Neural cell (in vitro differentiated cells): ENCODE measurements at regions not wholly inside any gene's neighbourhood (a gene's known extent, or its start where the extent isn't known, plus 50 kb on each side); places are given as distances from the start of the nearest gene placed in this dataset.
"Not testable (repeated sequence)": the region's sequence is repeated elsewhere in the genome, so short reads cannot be mapped to it uniquely, and the experiment has no call there.

Experiments used
- H2AFZ ChIP-seq: fragments of 200-600, 300-800 bp; sonication (generic), shearing (Covaris generic); 2 replicates; pipeline ENCODE4 v1.6.0; 2014; ENCODE audit warnings: low read depth, mild to moderate bottlenecking, antibody characterized with exemption, low read length, moderate library complexity
- H3F3A ChIP-seq: fragments of 200-600 bp; shearing (Covaris generic); 2 replicates; pipeline ENCODE4 v1.6.1; 2016; ENCODE audit warnings: mild to moderate bottlenecking, moderate library complexity, mixed read lengths, antibody characterized with exemption, low read length; ENCODE audit not compliant: insufficient read depth, poor library complexity, severe bottlenecking
- H3K27ac ChIP-seq: fragments of 200-600, 300-800 bp; sonication (generic), shearing (Covaris generic); 2 replicates; pipeline ENCODE4 v1.5.1; 2014; ENCODE audit warnings: mild to moderate bottlenecking, low read length, moderate library complexity
- H3K27me3 ChIP-seq: fragments of 300-800, 200-600 bp; sonication (generic), shearing (Covaris generic); 2 replicates; pipeline ENCODE4 v1.6.0; 2014; ENCODE audit warnings: mild to moderate bottlenecking, low read depth, low read length, moderate library complexity; ENCODE audit not compliant: insufficient read depth
- H3K36me3 ChIP-seq: fragments of 300-800, 200-600 bp; sonication (generic), shearing (Covaris generic); 2 replicates; pipeline ENCODE4 v1.5.1; 2014; ENCODE audit warnings: mild to moderate bottlenecking, antibody characterized with exemption, low read length, moderate library complexity; ENCODE audit not compliant: insufficient read depth
- H3K4me2 ChIP-seq: fragments of 300-800, 200-600 bp; sonication (generic), shearing (Covaris generic); 2 replicates; pipeline ENCODE4 v1.6.0; 2014; ENCODE audit warnings: mild to moderate bottlenecking, low read length
- H3K4me3 ChIP-seq: fragments of 300-800, 200-600 bp; sonication (generic), shearing (Covaris generic); 2 replicates; pipeline ENCODE4 v1.5.1; 2014; ENCODE audit warnings: mild to moderate bottlenecking, low read length, moderate library complexity
- H3K79me2 ChIP-seq: fragments of 200-600 bp; shearing (Covaris generic); replicated peaks from 2 replicates; pipeline ENCODE4 v1.6.0; 2014; ENCODE audit warnings: mild to moderate bottlenecking, low read length, moderate library complexity; ENCODE audit not compliant: insufficient read depth
- H3K9ac ChIP-seq: fragments of 300-800, 200-600 bp; sonication (generic), shearing (Covaris generic); 2 replicates; pipeline ENCODE4 v1.6.1; 2016; ENCODE audit warnings: mild to moderate bottlenecking, low read length, mixed read lengths
- H3K9me2 ChIP-seq: fragments of 200-600 bp; shearing (Covaris generic); 2 replicates; pipeline ENCODE4 v1.6.1; 2016; ENCODE audit warnings: mild to moderate bottlenecking, low read length, mixed read lengths; ENCODE audit not compliant: insufficient read depth
- H3K9me3 ChIP-seq: fragments of 200-600, 300-800 bp; sonication (generic), shearing (Covaris generic); 2 replicates; pipeline ENCODE4 v1.6.1; 2016; ENCODE audit warnings: mild to moderate bottlenecking, mixed run types, low read length, moderate library complexity, mixed read lengths
- H4K20me1 ChIP-seq: fragments of 200-600 bp; shearing (Covaris generic); 2 replicates; pipeline ENCODE4 v1.6.1; 2016; ENCODE audit warnings: mild to moderate bottlenecking, mixed run types; ENCODE audit not compliant: insufficient read depth
- CTCF ChIP-seq: fragments of 450-650 bp; IDR thresholded peaks from 2 replicates; pipeline ENCODE4 v1.5.1; 2014; ENCODE audit warnings: antibody characterized with exemption, mild to moderate bottlenecking, moderate library complexity; ENCODE audit not compliant: poor library complexity, severe bottlenecking
- EP300 ChIP-seq: fragments of 450-650 bp; conservative IDR thresholded peaks from 2 replicates; pipeline ENCODE4 v1.6.1; 2014; ENCODE audit warnings: antibody characterized with exemption, mild to moderate bottlenecking, moderate library complexity; ENCODE audit not compliant: poor library complexity, severe bottlenecking
- EZH2 ChIP-seq: fragments of 200-600, 300-800 bp; shearing (Covaris generic), sonication (generic); IDR thresholded peaks from 2 replicates; pipeline ENCODE4 v1.6.1; 2014; ENCODE audit warnings: antibody characterized with exemption, low read length, borderline replicate concordance, mild to moderate bottlenecking; ENCODE audit not compliant: insufficient read depth, poor library complexity, severe bottlenecking
- MXI1 ChIP-seq: fragments of 450-650 bp; conservative IDR thresholded peaks from 2 replicates; pipeline ENCODE4 v1.6.1; 2014; ENCODE audit warnings: antibody characterized with exemption, mild to moderate bottlenecking; ENCODE audit not compliant: poor library complexity, severe bottlenecking
- POLR2AphosphoS5 ChIP-seq: IDR thresholded peaks from 2 replicates; pipeline ENCODE4 v1.6.1; 2012
- RAD21 ChIP-seq: fragments of 450-650 bp; conservative IDR thresholded peaks from 2 replicates; pipeline ENCODE4 v1.6.1; 2014; ENCODE audit warnings: antibody characterized with exemption, mild to moderate bottlenecking, moderate library complexity
- REST ChIP-seq: IDR thresholded peaks from 2 replicates; pipeline ENCODE4 v1.6.1; 2012; ENCODE audit warnings: borderline replicate concordance
- SMC3 ChIP-seq: fragments of 450-650 bp; conservative IDR thresholded peaks from 2 replicates; pipeline ENCODE4 v1.6.1; 2014; ENCODE audit warnings: antibody characterized with exemption, mild to moderate bottlenecking, moderate library complexity; ENCODE audit not compliant: poor library complexity
- TAF1 ChIP-seq: IDR thresholded peaks from 2 replicates; pipeline ENCODE4 v1.6.1; 2012; ENCODE audit warnings: low read depth

- Histone ChIP-seq H3K27ac (no peak overlapping the region), H3K79me2 (no peaks in the 10 kb centered on the region), H3K4me3 (no peak overlapping the region), H3F3A (no peaks in the 10 kb centered on the region), H3K36me3 (no peaks in the 10 kb centered on the region), H3K4me2 (no peak overlapping the region), H3K27me3 (no peaks in the 10 kb centered on the region), H3K9me2 (no peaks in the 10 kb centered on the region), H3K9me3 (no peaks in the 10 kb centered on the region), H4K20me1 (no peaks in the 10 kb centered on the region), H2AFZ (no peak overlapping the region), H3K9ac (no peak overlapping the region)
- TF ChIP-seq MXI1 (no peak), EP300 (no peak), TAF1 (no peak), SMC3 (no peak), CTCF (no peak), EZH2 (no peak), RAD21 (no peak), REST (no peak), POLR2AphosphoS5 (no peak)
These were observed 1709.1 kb upstream of the LRRTM1 start for GRCh38 chr2:82013641-82014040.

GRCh38 chr2:82007071-82007664, 1702.6 kb upstream of the LRRTM1 start:
- Histone ChIP-seq H2AFZ (no peak overlapping the region), H3K9me3 (no peaks in the 10 kb centered on the region), H3K4me3 (no peak overlapping the region), H3K4me2 (no peak overlapping the region), H3K27me3 (no peaks in the 10 kb centered on the region), H4K20me1 (no peaks in the 10 kb centered on the region), H3K9me2 (no peaks in the 10 kb centered on the region), H3K9ac (no peak overlapping the region), H3K36me3 (no peaks in the 10 kb centered on the region), H3K27ac (no peak overlapping the region), H3F3A (no peaks in the 10 kb centered on the region), H3K79me2 (no peaks in the 10 kb centered on the region)
- TF ChIP-seq REST (no peak), RAD21 (no peak), EZH2 (no peak), MXI1 (no peak), SMC3 (no peak), TAF1 (no peak), EP300 (no peak), CTCF (no peak), POLR2AphosphoS5 (no peak)

GRCh38 chr2:82005889-82006288, 1701.3 kb upstream of the LRRTM1 start:
- not testable (repeated sequence) for H3K27ac ChIP-seq

More at GRCh38 chr2:82005889-82006288, 1701.3 kb upstream of the LRRTM1 start:
- not testable (repeated sequence) for H3K79me2 ChIP-seq, H3K9me2 ChIP-seq, H3K4me2 ChIP-seq, H3K27me3 ChIP-seq, H2AFZ ChIP-seq, H3K36me3 ChIP-seq, H3K9ac ChIP-seq, H3K9me3 ChIP-seq, H3K4me3 ChIP-seq, H4K20me1 ChIP-seq, H3F3A ChIP-seq
